ENCODE measurements at regions not wholly inside any gene's neighbourhood (a gene's known extent, or its start where the extent isn't known, plus 50 kb on each side); places are given as distances from the start of the nearest gene placed in this dataset.

- H3K27ac ChIP-seq, result no peak overlapping the region
- no peaks in the 10 kb centered on the region for H3K4me1 ChIP-seq
- TF ChIP-seq CTCF (IDR thresholded peaks at IDR 0.05), result no peak
- H3K36me3 ChIP-seq, result no peaks in the 10 kb centered on the region
- no peak for DNase-seq
- intact Hi-C loops (cut with DNase I; ENCODE audit: low total_unique reads), result no loop called here
- no peaks in the 10 kb centered on the region for H3K27me3 ChIP-seq
- H3K4me3 ChIP-seq, result no peak overlapping the region
- peaks cover 0 to 17% (median 7%) of the 10 kb centered on the region in 3 donors for H3K9me3 ChIP-seq
Observed at GRCh38 chr22:35189559-35189958, 67.7 kb upstream of the HMGXB4 start.

GRCh38 chr22:35191412-35191811, 65.9 kb upstream of the HMGXB4 start:
- TF ChIP-seq CTCF (IDR thresholded peaks at IDR 0.05), result no peak
- intact Hi-C loops (cut with DNase I; ENCODE audit: low total_unique reads), result no loop called here
- H3K9me3 ChIP-seq, result peaks cover 0 to 17% (median 7%) of the 10 kb centered on the region in 3 donors
- no peaks in the 10 kb centered on the region for H3K36me3 ChIP-seq
- H3K4me3 ChIP-seq, result no peak overlapping the region
- no peaks in the 10 kb centered on the region for H3K4me1 ChIP-seq
- H3K27me3 ChIP-seq, result no peaks in the 10 kb centered on the region
- DNase-seq, result no peak
- H3K27ac ChIP-seq, result no peak overlapping the region

GRCh38 chr22:35192129-35192918, 65.0 kb upstream of the HMGXB4 start:
- Histone ChIP-seq H3K4me1 (no peaks in the 10 kb centered on the region), H3K27ac (no peak overlapping the region), H3K27me3 (peaks cover 0 to 4% of the 10 kb centered on the region in 2 donors), H3K9me3 (peaks cover 0 to 17% (median 7%) of the 10 kb centered on the region in 3 donors), H3K36me3 (no peaks in the 10 kb centered on the region), H3K4me3 (no peak overlapping the region)
- intact Hi-C loops (cut with DNase I; ENCODE audit: low total_unique reads), result no loop called here
- no peak for TF ChIP-seq CTCF (IDR thresholded peaks at IDR 0.05)
- no peak for DNase-seq

GRCh38 chr22:35195226-35195625, 62.1 kb upstream of the HMGXB4 start:
- no peak for DNase-seq
- no peak overlapping the region for H3K4me3 ChIP-seq
- no peak overlapping the region for H3K27ac ChIP-seq
- TF ChIP-seq CTCF (IDR thresholded peaks at IDR 0.05), result no peak
- no peaks in the 10 kb centered on the region for H3K9me3 ChIP-seq
- H3K36me3 ChIP-seq, result no peaks in the 10 kb centered on the region
- no peaks in the 10 kb centered on the region for H3K4me1 ChIP-seq
- peaks cover 0 to 12% of the 10 kb centered on the region in 2 donors for H3K27me3 ChIP-seq
- intact Hi-C loops (cut with DNase I; ENCODE audit: low total_unique reads), result no loop called here

DNA sequence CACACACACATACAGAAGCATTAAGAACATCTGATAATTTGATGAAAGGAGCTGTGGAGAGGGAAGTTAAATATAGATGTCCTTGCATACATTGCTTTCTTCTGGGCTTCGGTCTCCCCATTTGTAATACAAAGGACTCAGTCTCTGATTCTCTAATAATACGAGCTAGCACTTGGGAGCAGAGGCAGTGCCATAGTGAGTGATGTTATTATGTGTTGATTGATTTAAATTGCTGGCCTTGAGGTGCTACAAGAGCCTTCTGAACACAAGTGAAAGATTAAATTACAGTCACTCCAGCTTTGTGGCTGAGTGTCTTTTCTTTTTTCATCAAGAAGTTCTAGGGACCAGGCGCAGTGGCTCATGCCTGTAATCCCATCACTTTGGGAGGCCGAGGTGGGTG, 61.5 kb upstream of the HMGXB4 start:
- no peak for TF ChIP-seq CTCF (IDR thresholded peaks at IDR 0.05)
- H3K27ac ChIP-seq, result no peak overlapping the region

More for the DNA sequence above, 61.5 kb upstream of the HMGXB4 start:
- H3K9me3 ChIP-seq, result no peaks in the 10 kb centered on the region
- peaks cover 0 to 12% of the 10 kb centered on the region in 2 donors for H3K27me3 ChIP-seq
- H3K4me3 ChIP-seq, result no peak overlapping the region
- no peak for DNase-seq
- H3K4me1 ChIP-seq, result no peaks in the 10 kb centered on the region
- intact Hi-C loops (cut with DNase I; ENCODE audit: low total_unique reads), result no loop called here
- H3K36me3 ChIP-seq, result no peaks in the 10 kb centered on the region

All from tibial artery (tissue), 4 donors.